ENCODE measurements at regions not wholly inside any gene's neighbourhood (a gene's known extent, or its start where the extent isn't known, plus 50 kb on each side); places are given as distances from the start of the nearest gene placed in this dataset.
"Not testable (repeated sequence)": the region's sequence is repeated elsewhere in the genome, so short reads cannot be mapped to it uniquely, and the experiment has no call there.

DNA sequence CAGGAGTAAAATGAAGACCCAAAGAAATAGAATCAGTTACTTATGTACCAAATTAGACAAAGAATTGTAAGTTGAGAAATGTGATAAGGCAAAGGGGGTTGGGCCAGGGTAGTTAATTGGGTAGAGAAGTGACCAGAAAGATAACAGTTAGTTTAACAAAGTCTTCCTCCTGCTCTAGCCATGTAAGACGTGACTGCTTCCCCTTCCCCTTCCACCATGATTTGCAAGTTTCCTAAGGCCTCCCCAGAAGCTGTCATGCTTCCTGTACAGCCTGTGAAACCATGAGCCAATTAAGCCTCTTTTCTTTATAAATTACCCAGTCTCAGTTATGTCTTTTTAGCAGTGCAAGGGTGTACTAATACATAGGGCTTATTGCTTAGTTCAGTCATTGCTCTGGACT, 142.0 kb upstream of the PDE4B start:
- Histone ChIP-seq H3K27ac (no peak overlapping the region), H3K4me3 (no peak overlapping the region), H4K20me1 (ENCODE audit: insufficient read depth, poor library complexity, severe bottlenecking) (no peaks in the 10 kb centered on the region), H3K9me3 (ENCODE audit: low read depth) (no peaks in the 10 kb centered on the region), H3K4me1 (ENCODE audit: insufficient read depth) (no peaks in the 10 kb centered on the region), H3K36me3 (replicated peaks; ENCODE audit: insufficient read depth, low read depth) (no peaks in the 10 kb centered on the region), H3K79me2 (no peaks in the 10 kb centered on the region), H3K9me2 (replicated peaks; ENCODE audit: insufficient read depth) (no peaks in the 10 kb centered on the region), H3K4me2 (no peak overlapping the region), H2AFZ (no peak overlapping the region), H3K27me3 (no peaks in the 10 kb centered on the region)
- TF ChIP-seq, protein P1, sequence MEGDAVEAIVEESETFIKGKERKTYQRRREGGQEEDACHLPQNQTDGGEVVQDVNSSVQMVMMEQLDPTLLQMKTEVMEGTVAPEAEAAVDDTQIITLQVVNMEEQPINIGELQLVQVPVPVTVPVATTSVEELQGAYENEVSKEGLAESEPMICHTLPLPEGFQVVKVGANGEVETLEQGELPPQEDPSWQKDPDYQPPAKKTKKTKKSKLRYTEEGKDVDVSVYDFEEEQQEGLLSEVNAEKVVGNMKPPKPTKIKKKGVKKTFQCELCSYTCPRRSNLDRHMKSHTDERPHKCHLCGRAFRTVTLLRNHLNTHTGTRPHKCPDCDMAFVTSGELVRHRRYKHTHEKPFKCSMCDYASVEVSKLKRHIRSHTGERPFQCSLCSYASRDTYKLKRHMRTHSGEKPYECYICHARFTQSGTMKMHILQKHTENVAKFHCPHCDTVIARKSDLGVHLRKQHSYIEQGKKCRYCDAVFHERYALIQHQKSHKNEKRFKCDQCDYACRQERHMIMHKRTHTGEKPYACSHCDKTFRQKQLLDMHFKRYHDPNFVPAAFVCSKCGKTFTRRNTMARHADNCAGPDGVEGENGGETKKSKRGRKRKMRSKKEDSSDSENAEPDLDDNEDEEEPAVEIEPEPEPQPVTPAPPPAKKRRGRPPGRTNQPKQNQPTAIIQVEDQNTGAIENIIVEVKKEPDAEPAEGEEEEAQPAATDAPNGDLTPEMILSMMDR (IDR thresholded peaks at IDR 0.05; ENCODE audit: poor library complexity): no peak
- TF ChIP-seq EZH2phosphoT487 (IDR thresholded peaks at IDR 0.05; ENCODE audit: low read depth, severe bottlenecking, unreplicated experiment): no peak
- 86% methylated on average over 1 of the region's 1 CpG for WGBS (ENCODE audit: low lambda C conversion rate, missing lambda C conversion rate)
- no peak for DNase-seq (ENCODE audit: low spot score)

DNA sequence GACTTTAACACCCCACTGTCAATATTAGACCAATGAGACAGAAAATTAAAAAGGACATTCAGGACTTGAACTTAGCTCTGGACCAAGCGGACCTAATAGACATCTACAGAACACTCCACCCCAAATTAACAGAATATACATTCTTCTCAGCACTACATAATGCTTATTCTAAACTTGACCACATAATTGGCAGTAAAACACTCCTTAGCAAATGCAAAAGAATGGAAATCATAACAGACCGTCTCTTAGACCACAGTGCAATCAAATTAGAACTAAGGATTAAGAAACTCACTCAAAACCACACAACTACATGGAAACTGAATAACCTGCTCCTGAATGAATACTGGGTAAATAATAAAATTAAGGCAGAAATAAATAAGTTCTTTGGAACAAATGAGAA, 138.2 kb upstream of the PDE4B start:
- not testable (repeated sequence) for H3K9me3 ChIP-seq (ENCODE audit: low read depth); H3K27me3 ChIP-seq; H4K20me1 ChIP-seq (ENCODE audit: insufficient read depth, poor library complexity, severe bottlenecking); H3K79me2 ChIP-seq; H2AFZ ChIP-seq; H3K4me3 ChIP-seq; H3K27ac ChIP-seq; H3K36me3 ChIP-seq (replicated peaks; ENCODE audit: insufficient read depth, low read depth); DNase-seq (ENCODE audit: low spot score); H3K4me2 ChIP-seq; H3K9me2 ChIP-seq (replicated peaks; ENCODE audit: insufficient read depth); H3K4me1 ChIP-seq (ENCODE audit: insufficient read depth)
- 83% methylated on average over 2 of the region's 2 CpGs for WGBS (ENCODE audit: low lambda C conversion rate, missing lambda C conversion rate)

DNA sequence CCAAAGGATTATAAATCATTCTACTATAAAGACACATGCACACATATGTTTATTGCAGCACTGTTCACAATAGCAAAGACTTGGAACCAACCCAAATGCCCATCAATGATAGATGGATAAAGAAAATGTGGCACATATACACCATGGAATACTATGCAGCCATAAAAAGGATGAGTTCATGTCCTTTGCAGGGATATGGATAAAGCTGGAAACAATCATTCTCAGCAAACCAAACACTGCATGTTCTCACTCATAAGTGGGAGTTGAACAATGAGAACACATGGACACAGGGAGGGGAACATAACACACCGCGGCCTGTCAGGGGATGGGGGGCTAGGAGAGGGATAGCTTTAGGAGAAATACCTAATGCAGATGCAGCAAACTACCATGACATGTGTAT, 135.1 kb upstream of the PDE4B start:
- not testable (repeated sequence) for H3K4me1 ChIP-seq (ENCODE audit: insufficient read depth); H3K9me3 ChIP-seq (ENCODE audit: low read depth); H3K4me2 ChIP-seq; H3K27ac ChIP-seq; H2AFZ ChIP-seq; H3K9me2 ChIP-seq (replicated peaks; ENCODE audit: insufficient read depth); H3K36me3 ChIP-seq (replicated peaks; ENCODE audit: insufficient read depth, low read depth); DNase-seq (ENCODE audit: low spot score); H3K79me2 ChIP-seq; H3K27me3 ChIP-seq; H4K20me1 ChIP-seq (ENCODE audit: insufficient read depth, poor library complexity, severe bottlenecking); H3K4me3 ChIP-seq
- WGBS (ENCODE audit: low lambda C conversion rate, missing lambda C conversion rate): 94% methylated on average over 2 of the region's 2 CpGs

DNA sequence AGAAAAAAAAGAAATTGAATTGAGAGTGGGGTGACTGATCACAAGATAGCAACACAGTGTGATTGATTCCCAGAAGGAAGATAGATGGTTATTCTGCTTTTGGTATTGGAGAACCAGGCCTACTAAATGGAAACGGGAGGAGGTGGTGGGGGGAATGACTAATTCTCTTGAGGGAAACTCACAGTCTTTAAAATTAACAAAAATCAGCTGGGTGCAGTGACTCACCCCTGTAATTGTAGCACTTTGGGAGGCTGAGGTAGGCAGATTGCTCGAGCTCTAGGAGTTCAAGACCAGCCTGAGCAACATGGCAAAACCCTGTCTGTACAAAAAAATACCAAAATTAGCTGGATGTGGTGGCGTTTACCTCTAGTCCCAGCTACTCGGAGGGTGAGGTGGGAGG, 134.6 kb upstream of the PDE4B start:
- Histone ChIP-seq H3K27me3 (no peaks in the 10 kb centered on the region), H3K36me3 (replicated peaks; ENCODE audit: insufficient read depth, low read depth) (no peaks in the 10 kb centered on the region), H2AFZ (no peak overlapping the region), H3K27ac (no peak overlapping the region), H3K79me2 (no peaks in the 10 kb centered on the region), H3K4me3 (no peak overlapping the region), H3K9me3 (ENCODE audit: low read depth) (no peaks in the 10 kb centered on the region), H4K20me1 (ENCODE audit: insufficient read depth, poor library complexity, severe bottlenecking) (no peaks in the 10 kb centered on the region), H3K4me1 (ENCODE audit: insufficient read depth) (no peaks in the 10 kb centered on the region), H3K4me2 (no peak overlapping the region), H3K9me2 (replicated peaks; ENCODE audit: insufficient read depth) (no peaks in the 10 kb centered on the region)
- 87% methylated on average over 4 of the region's 4 CpGs for WGBS (ENCODE audit: low lambda C conversion rate, missing lambda C conversion rate)
- no peak for DNase-seq (ENCODE audit: low spot score)
- TF ChIP-seq EZH2 (IDR thresholded peaks at IDR 0.05; ENCODE audit: borderline replicate concordance): no peak
- TF ChIP-seq, protein P1 (IDR thresholded peaks at IDR 0.05; ENCODE audit: poor library complexity): no peak
- TF ChIP-seq EZH2phosphoT487 (IDR thresholded peaks at IDR 0.05; ENCODE audit: low read depth, severe bottlenecking, unreplicated experiment): no peak

DNA sequence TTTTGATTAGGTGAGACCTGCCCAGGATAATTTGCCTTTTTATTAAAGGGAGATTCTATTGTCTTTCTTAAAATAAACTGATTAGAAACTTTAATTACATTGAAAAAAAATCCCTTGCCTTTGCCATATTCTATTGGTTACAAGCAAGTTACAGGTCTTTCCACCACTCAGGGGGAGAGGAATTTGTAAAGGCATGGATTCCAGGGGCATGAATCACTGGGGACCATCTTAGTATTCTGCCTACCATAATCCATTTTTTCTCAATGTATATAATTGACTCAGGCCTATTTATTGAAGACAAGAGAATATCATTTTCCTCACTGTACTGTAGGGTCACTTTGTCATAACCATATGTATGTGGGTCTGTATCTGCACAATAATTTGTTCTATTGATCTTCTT, 124.3 kb upstream of the PDE4B start:
- no peaks in the 10 kb centered on the region for H3K9me3 ChIP-seq (ENCODE audit: low read depth)
- H3K27ac ChIP-seq: no peak overlapping the region
- H3K4me1 ChIP-seq (ENCODE audit: insufficient read depth): no peaks in the 10 kb centered on the region
- H3K79me2 ChIP-seq: no peaks in the 10 kb centered on the region
- no peak for DNase-seq (ENCODE audit: low spot score)
- no peak overlapping the region for H3K4me2 ChIP-seq
- H3K4me3 ChIP-seq: no peak overlapping the region
- TF ChIP-seq, protein P1 (IDR thresholded peaks at IDR 0.05; ENCODE audit: poor library complexity): no peak
- no peak for TF ChIP-seq EZH2phosphoT487 (IDR thresholded peaks at IDR 0.05; ENCODE audit: low read depth, severe bottlenecking, unreplicated experiment)
- no peak for TF ChIP-seq EZH2 (IDR thresholded peaks at IDR 0.05; ENCODE audit: borderline replicate concordance)
- H4K20me1 ChIP-seq (ENCODE audit: insufficient read depth, poor library complexity, severe bottlenecking): no peaks in the 10 kb centered on the region
- H3K36me3 ChIP-seq (replicated peaks; ENCODE audit: insufficient read depth, low read depth): no peaks in the 10 kb centered on the region
- H3K27me3 ChIP-seq: no peaks in the 10 kb centered on the region
- H2AFZ ChIP-seq: no peak overlapping the region
- no peaks in the 10 kb centered on the region for H3K9me2 ChIP-seq (replicated peaks; ENCODE audit: insufficient read depth)

All from hepatocyte (in vitro differentiated cells).